Fibroblast of lung (primary cell): ENCODE measurements at regions not wholly inside any gene's neighbourhood (a gene's known extent, or its start where the extent isn't known, plus 50 kb on each side); places are given as distances from the start of the nearest gene placed in this dataset.

Experiments
- CTCF ChIP-seq, 2 donors: IDR thresholded peaks in 1 of 2; conservative IDR thresholded peaks in 1 of 2; 1 replicate in 1 of 2; 2 replicates in 1 of 2; pipeline ENCODE4 v1.5.1; 2011 to 2012; ENCODE audit warnings: low read length in 2 of 2, control low read depth in 1 of 2, inconsistent platforms in 1 of 2, low read depth in 1 of 2, mild to moderate bottlenecking in 1 of 2
- EZH2 ChIP-seq: IDR thresholded peaks from 2 replicates; pipeline ENCODE4 v1.5.1; 2012; ENCODE audit warnings: low read length, control low read depth, mild to moderate bottlenecking; ENCODE audit errors: missing control alignments

- TF ChIP-seq CTCF (conservative IDR thresholded peaks at IDR 0.05 in 1 of 2, IDR thresholded peaks at IDR 0.05 in 1 of 2; ENCODE audit: low read depth in 1 of 2, low read length in 2 of 2) = no peak
- TF ChIP-seq EZH2 = no peak
These were observed 1790.5 kb upstream of the ADGRL3 start for GRCh38 chr4:59409647-59410046.
